NCI-H526 (cell line): ENCODE measurements at regions not wholly inside any gene's neighbourhood (a gene's known extent, or its start where the extent isn't known, plus 50 kb on each side); places are given as distances from the start of the nearest gene placed in this dataset.
"Not testable (repeated sequence)": the region's sequence is repeated elsewhere in the genome, so short reads cannot be mapped to it uniquely, and the experiment has no call there.

Experiments
- DNase-seq, 2 experiments: peaks; one replicate each; lab custom pipeline; 2025; lab: John Stamatoyannopoulos, UW

DNA sequence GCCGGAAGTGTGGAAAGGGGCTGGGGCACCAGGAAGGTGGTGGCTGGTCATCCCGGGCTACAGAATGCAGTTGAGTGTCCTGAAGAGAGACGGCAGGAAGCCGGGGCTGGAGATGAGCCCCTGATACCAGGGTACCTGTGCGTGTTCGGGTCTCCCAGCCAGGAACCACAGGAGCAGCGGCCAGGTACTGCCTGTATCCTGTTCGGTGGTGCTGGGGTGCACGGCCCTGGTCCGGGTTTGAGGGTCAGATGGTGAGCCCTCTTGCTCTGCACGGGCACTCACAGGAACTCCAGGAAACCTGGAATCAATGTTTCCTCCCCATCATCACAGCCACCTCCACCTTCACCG is 253.1 kb upstream of the B3GAT1 start:
- no peak for DNase-seq

DNA sequence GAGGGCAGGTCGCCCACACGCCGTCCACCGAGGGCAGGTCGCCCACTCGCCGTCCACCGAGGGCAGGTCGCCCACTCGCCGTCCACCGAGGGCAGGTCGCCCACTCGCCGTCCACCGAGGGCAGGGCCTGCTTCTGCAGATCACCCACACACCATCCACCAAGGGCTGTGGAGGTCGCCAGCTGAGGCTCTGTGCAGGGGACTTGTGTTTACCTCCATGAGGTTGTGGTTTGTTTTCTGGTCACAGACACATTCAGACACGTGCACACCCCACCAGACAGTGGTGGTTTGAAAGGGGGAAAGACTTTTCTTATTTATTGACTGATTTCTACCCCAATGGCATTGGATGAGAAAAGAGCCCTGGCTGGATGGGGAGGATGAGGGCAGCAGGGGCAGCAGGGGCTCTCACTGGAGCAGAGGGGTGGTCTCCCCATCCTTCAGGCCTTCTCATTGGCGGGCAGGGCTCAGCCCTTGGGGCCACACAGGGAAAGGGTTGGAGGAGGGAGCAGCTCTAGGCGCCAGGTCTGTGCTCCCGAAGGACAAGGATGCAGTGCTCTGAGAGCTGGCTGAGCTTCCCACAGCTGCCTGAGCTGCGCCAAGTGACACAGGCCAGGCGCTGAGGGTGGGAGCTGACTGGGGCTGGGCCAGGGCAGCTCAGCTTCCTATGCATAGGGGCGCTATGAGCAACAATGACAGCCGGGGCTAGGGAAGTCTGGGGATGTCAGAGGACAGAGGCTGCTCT is 252.6 kb upstream of the B3GAT1 start:
- DNase-seq: no peak

- DNase-seq: no peak
These were observed 251.7 kb upstream of the B3GAT1 start for GRCh38 chr11:134663506-134664313.

DNA sequence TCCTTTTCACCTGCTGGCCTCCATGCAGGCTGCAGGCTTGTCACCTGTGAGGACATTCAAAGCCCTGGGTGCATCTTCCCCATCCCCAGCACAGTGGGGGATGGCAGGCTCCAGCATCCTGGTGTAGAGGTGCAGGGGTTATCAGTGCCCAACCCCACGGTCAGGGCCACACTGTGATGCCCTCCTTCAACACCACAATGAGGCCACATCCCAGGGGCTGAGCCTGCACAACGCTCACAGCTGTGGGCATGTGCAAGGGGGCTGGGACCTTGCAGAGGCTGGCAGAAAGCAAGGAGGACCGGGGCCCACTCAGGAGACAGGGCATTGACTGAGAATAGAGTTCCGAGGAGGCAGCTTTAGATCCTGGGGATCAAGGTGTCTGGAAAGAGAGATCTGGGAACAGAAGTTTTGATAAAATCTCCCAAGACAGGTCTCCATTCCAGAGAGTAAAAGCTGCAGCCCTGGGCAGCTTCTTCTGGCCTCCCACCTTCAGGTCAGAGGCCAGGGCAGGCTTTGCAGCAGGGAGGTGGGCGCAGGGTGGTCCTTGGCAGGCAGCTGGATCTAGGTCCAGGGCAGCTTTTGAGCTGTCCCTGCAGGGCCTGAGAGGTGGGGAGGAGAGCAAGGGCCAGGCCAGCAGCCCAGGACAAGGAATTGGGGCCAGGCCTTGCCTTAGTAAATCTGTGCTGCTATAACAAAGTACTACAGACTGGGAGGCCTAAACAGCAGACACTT is 250.8 kb upstream of the B3GAT1 start:
- DNase-seq: no peak

- DNase-seq: no peak
These were observed 249.6 kb upstream of the B3GAT1 start for GRCh38 chr11:134661660-134662059.

DNA sequence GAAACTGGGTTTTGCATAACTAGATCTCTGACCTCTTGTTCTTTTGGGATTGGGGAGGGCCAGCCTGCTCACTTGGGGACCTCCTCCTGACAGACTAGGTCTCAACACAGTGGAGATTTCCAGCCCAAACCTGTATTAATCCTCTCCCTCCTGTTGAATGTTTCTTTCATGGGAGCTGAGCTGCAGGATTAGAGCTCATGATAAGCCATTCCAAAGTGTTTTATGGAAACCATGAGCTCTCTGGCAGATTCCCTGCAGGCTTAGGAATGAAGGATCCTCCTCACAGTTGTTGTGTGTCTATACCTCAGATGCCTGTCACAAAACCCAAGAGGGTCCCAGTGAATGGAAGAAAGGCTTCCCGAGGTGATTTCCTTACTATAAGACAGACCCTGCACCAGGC is 248.4 kb upstream of the B3GAT1 start:
- no peak for DNase-seq

DNA sequence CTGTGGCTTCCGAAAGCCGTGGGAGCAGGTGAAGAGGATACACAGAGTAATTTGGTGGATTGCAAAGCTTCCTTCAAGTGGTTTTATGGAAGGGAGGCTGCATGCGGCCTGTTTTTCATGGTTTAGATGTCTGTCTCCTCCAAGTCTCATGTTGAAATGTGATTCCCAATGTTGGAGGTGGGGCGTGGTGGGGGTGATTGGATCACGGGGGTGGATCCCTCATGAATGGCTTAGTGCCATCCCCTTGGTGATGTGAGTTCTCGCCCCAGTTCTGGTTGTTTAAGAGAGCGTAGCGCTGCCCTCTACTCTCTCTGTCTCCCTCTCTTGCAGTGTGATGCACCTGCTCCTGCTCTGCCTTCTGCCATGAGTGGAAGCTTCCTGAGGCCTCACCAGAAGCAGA is 247.8 kb upstream of the B3GAT1 start:
- no peak for DNase-seq

GRCh38 chr11:134658481-134659225 is 246.6 kb upstream of the B3GAT1 start:
- DNase-seq: no peak

GRCh38 chr11:134657631-134658030 is 245.6 kb upstream of the B3GAT1 start:
- no peak for DNase-seq

DNA sequence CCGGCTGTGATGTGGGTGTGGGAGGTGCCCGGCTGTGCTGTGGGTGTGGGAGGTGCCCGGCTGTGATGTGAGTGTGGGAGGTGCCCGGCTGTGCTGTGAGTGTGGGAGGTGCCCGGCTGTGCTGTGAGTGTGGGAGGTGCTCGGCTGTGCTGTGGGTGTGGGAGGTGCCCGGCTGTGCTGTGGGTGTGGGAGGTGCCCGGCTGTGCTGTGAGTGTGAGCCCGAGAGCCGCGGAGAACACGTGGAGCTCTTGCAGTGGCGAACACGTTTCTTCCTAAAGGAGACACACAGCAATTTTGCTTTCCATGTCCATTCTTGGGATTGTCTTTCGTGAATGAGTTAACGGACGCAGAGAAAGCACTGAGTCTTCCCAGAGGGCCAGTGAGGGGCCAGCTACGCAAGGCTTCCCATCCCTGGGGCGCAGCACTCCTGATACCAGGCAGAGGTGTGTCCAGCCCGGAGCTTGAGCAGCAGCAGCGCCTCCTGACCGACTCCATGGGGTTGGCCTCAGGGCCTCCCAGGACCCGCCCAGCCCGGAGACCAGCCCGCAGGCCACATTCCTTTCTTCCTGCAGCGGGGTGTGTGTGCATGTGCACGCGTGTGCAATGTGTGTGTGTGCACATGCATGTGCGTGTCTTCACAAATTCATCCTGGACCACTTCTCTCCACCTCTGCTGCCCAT is 245.0 kb upstream of the B3GAT1 start:
- no peak for DNase-seq

GRCh38 chr11:134656086-134656840 is 244.2 kb upstream of the B3GAT1 start:
- not testable (repeated sequence) for DNase-seq

GRCh38 chr11:134655189-134655989 is 243.3 kb upstream of the B3GAT1 start:
- DNase-seq: no peak

DNA sequence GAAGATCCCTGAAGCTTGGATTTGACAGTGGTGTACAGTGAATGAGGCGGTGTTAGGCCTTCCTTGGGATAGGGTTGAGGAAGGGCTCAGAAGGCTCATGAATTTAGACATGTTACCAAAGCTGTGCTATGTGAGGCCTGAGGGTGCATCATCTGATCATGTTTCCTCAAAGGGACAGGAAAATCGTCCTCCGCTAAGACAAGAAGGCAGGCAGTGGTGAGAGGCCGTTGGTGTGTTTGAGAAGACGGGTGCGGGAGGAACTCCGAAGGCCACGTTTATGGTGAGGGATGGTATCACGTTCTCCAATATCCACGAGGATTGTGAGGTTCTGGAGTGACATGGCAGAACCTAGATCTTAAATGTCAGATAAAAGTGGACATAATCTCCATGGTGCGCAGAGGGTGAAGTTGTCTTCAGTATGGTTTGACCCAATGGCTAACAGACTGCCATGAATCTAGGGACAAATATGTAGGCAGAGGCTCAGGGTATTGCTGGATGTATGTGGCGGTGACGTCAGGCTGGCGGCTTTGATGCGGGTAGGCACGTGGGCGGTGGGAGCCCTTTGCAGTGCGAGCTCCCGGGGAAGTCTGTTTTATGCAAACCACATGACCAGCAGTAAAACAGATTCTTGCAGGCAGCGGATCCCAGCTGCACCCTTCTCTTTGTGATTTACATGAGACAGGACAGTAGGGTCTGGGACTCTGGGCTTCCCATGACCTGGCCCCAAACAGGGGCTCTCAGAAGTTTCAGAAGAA is 242.3 kb upstream of the B3GAT1 start:
- peak; percentile 46 to 82 for DNase-seq

GRCh38 chr11:134652586-134653255 is 240.7 kb upstream of the B3GAT1 start:
- DNase-seq: no peak

DNA sequence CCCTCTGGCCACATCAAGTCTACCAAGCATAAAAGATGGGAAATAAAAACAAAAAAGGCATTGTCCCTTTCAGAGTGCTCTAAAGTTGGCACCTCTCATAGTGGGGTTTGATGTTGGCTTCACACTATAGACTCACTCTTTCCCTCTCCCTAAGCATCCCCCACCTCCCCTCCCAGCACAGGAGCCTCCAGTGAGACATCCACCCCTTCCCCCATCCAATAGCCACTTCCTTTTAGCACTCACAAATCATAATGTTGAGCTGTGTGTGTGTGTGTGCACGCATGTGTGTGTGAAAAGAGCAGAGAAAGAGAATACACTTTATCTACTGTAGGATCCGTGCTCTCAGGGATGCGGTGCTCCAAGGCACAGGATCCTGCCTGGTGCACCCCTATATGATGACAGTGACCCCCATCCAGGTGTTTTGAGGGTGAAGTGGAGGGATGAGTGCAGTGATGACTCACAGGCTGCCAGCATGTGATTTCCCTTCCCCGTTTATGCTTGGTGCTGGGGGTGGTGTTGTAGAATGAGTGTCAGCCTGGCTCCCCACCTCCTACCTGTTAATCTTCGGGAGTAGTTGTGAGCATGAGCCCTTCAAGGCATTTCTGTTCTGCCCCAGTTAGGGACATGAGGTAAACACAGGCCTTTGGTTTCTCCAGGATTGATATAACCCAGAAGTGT is 235.2 kb upstream of the B3GAT1 start:
- peak; percentile 88 to 89 for DNase-seq

DNA sequence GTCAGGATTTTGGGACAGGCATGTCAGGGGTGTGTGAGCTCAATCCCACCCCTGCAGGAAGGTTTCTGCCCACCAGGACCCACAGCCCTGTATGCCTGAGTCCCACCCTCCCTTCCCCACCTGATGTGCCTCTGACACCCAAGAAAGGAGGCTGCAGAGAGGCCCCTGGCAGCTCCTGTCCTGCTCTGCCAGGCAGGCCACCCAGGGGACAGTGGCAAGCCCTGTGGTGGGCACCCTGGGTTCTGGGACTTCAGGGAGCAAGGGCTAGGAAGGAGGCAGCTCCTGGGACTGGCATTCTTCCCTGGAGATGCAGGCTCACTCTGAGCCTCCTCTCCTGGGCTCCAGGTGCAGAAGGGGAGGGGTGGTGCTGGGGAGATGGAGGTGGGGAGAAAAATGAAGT is 234.5 kb upstream of the B3GAT1 start:
- no peak for DNase-seq

GRCh38 chr11:134645576-134645975 is 233.5 kb upstream of the B3GAT1 start:
- no peak for DNase-seq
